Bronchial epithelial cell (primary cell): ENCODE measurements at regions not wholly inside any gene's neighbourhood (a gene's known extent, or its start where the extent isn't known, plus 50 kb on each side); places are given as distances from the start of the nearest gene placed in this dataset.
"Not testable (repeated sequence)": the region's sequence is repeated elsewhere in the genome, so short reads cannot be mapped to it uniquely, and the experiment has no call there.

Source experiments
- DNase-seq: peaks from one replicate; pipeline ENCODE4 v3.0.0-alpha.2; 2010; ENCODE audit warnings: low read depth
- FAIRE-seq: peaks from 2 replicates; lab custom pipeline; 2011; peaks lifted over from hg19 to GRCh38; lab: Jason Lieb, UNC
- H3K27me3 ChIP-seq: 2 replicates; pipeline ENCODE4 v1.5.1; 2011; ENCODE audit warnings: low read length; ENCODE audit not compliant: control insufficient read depth, insufficient read depth
- H3K36me3 ChIP-seq: 2 replicates; pipeline ENCODE4 v1.5.1; 2011; ENCODE audit warnings: low read length; ENCODE audit not compliant: control insufficient read depth, insufficient read depth
- H3K4me3 ChIP-seq: 2 replicates; pipeline ENCODE4 v1.5.1; 2011; ENCODE audit warnings: mild to moderate bottlenecking, low read depth, low read length, control low read depth
- CTCF ChIP-seq: IDR thresholded peaks from 2 replicates; pipeline ENCODE4 v1.5.1; 2011; ENCODE audit warnings: mild to moderate bottlenecking, moderate library complexity, low read length, control low read depth, inconsistent platforms; ENCODE audit not compliant: insufficient read depth, severe bottlenecking

- FAIRE-seq (no peak), DNase-seq (no peak)
- Histone ChIP-seq H3K4me3 (no peak overlapping the region), H3K36me3 (no peaks in the 10 kb centered on the region), H3K27me3 (no peaks in the 10 kb centered on the region)
- TF ChIP-seq CTCF, result no peak
Observed at GRCh38 chr13:26847281-26847680, 86.7 kb upstream of the GPR12 start.

GRCh38 chr13:26845063-26845462 lies 84.5 kb upstream of the GPR12 start:
- H3K27me3 ChIP-seq, H3K4me3 ChIP-seq, DNase-seq, H3K36me3 ChIP-seq, FAIRE-seq: not testable (repeated sequence)

- TF ChIP-seq CTCF, result no peak
- no peaks in the 10 kb centered on the region for H3K27me3 ChIP-seq
- DNase-seq (no peak), FAIRE-seq (no peak)
- no peak overlapping the region for H3K4me3 ChIP-seq
- no peaks in the 10 kb centered on the region for H3K36me3 ChIP-seq
Observed at GRCh38 chr13:26839682-26840081, 79.1 kb upstream of the GPR12 start.

- Histone ChIP-seq H3K27me3 (no peaks in the 10 kb centered on the region), H3K36me3 (no peaks in the 10 kb centered on the region), H3K4me3 (no peak overlapping the region)
- FAIRE-seq (no peak), DNase-seq (no peak)
- TF ChIP-seq CTCF, result no peak
Observed at GRCh38 chr13:26838821-26839220, 78.2 kb upstream of the GPR12 start.

GRCh38 chr13:26837997-26838396 lies 77.4 kb upstream of the GPR12 start:
- no peak overlapping the region for H3K4me3 ChIP-seq
- H3K27me3 ChIP-seq, result no peaks in the 10 kb centered on the region
- no peaks in the 10 kb centered on the region for H3K36me3 ChIP-seq
- TF ChIP-seq CTCF, result no peak
- FAIRE-seq (no peak), DNase-seq (no peak)

- no peaks in the 10 kb centered on the region for H3K36me3 ChIP-seq
- FAIRE-seq (no peak), DNase-seq (no peak)
- H3K27me3 ChIP-seq, result no peaks in the 10 kb centered on the region
- H3K4me3 ChIP-seq, result no peak overlapping the region
- no peak for TF ChIP-seq CTCF
Observed at GRCh38 chr13:26837102-26837501, 76.5 kb upstream of the GPR12 start.
